Inferior parietal cortex (tissue), 1 donor: ENCODE measurements at regions not wholly inside any gene's neighbourhood (a gene's known extent, or its start where the extent isn't known, plus 50 kb on each side); places are given as distances from the start of the nearest gene placed in this dataset.
"Not testable (repeated sequence)": the region's sequence is repeated elsewhere in the genome, so short reads cannot be mapped to it uniquely, and the experiment has no call there.

Source experiments
- DNase-seq: peaks from one replicate; pipeline ENCODE4 v3.0.0-alpha.2; 2016; ENCODE audit errors: extremely low spot score

DNA sequence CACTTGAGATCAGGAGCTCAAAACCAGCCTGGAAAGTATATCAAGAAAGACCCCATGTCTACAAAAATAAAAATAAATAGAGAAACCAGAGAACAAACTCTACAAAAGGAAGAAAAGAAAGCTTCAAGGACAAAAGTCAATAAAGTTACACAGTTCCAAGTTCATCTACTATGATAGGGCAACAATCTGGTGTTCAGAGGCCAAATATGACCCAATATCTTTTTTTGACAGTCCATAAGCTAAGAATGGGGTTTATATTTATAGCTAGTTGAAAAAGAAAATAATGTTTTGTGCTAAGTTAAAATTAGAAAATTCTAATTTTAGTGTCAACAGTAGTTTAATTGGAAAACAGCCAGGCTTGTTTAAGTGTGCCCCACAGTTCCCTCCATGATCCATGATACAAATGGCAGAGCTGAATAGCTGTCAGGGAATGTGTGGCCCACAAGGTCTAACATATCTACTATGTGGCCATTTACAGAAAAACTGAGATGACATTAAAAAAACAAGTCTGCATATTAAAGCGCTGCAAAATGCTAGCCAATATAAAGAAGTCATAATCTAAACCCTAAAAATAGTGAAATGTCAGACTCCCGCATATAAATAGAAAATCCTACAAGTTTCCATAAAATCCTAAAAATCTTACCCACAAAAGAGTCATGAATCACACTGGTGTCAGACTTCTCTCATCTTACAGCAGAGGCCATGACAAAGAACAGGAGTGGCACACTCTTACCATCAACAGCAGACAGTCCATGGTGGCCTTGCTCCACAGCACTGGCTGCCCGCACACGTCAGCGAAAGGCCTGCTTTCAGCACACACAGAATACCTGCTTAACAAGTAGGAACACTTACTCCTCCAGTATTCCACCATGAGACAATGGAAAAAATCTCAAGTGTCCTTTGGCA, 281.9 kb upstream of the HSFY2 start:
- no peak for DNase-seq

DNA sequence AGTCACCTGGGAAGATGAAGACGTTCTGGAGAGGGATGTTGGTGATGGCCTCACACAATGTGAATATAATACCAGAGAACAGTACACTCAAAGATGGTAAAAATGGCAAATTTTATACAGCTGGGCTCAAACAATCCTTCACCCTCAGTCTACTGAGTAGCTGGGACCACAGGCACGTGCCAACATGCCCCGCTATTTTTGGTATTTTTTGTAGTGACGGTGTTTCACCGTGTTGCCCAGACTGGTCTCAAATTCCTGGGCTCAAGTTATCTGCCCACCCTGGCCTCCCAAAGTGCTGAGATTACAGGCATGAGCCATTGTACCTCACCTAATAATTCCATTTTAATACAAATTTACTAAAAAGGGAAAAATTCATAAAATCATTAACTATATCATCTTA, 280.3 kb upstream of the HSFY2 start:
- DNase-seq = no peak

DNA sequence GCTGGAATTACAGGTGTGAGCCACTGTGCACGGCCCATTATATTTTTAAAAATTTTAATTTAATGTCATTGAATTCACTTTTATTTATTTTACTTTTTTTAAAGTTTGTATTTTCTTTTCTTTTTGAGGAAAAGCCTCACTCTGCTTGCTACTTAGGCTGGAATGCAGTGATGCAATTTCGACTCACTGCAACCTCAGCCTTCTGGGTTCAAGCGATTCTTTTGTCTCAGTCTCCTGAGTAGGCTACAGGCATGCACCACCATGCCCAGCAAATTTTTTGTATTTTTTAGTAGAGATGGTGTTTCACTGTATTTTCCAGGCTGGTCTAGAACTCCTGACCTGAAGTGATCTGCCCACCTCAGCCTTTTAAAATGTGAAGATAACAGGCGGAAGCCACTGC, 277.5 kb upstream of the HSFY2 start:
- no peak for DNase-seq

DNA sequence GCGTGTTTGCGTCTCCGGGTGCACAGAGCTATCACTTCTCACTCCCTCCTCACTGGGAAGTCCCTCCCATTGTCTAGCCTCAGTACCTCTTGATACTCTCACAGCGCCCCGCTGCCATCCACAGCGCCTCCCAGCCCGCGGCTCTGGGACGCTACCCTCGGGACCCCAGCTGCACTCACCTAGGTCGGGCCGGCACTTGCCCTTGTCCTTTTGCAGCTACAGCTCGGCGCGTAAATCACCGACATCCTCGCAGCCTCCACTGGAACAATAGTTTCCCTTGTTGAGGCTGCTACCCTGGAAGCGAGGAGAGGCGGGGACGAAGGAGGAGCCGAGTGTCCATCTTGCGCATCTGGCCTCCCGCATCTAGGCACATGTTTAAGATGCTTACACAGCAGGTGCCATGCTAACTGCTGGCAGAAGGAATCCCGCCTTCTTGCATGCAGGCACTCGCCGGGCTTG, 269.5 kb upstream of the HSFY2 start:
- DNase-seq = no peak

DNA sequence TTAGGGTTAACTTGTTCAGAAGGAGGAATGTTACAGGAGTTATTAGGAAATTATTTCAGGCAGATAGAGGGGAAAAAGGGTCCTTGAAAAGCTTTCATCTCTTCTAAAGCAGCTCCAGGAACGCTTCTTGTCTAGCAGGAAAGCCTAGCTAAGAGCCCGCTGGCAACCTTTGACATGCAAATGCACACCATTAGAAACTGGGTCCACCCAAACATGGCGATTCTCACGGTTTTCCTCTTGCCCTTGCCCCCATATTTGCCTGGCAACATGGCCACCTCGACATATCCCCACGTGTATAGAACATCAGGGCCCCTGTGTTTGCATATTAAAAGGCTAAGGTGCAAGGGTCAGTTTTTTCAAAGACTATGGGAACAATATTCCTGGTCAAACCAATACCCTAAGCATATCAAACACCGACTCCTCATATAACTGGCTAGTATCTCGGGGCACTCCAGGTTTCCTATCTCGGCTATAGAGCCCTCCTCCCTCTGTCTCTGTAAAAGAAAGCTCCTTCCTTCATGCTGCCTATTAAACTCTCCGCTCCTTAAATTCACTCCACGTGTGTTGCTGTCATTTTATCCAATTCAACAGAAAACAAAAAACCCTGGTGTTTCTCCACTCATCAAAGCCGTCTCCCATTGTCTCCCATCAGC, 268.9 kb upstream of the HSFY2 start:
- DNase-seq = no peak

DNA sequence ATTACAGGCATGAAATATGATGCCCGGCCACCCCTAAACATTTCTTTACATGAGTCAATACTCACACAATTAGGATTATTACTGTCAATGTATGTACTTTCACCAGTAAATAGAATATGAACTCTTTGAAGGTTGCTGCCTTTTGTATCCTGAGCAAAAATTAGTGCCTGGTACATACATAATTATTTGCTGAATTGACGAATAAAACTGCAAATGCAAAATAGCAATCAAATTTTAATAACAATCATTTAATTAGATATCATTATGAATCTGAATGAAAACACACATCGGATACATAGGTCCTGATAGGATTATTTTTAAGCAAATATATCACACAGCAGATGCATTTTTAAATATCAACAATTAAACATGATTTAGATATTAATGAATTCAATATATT, 253.1 kb upstream of the HSFY2 start:
- no peak for DNase-seq

DNA sequence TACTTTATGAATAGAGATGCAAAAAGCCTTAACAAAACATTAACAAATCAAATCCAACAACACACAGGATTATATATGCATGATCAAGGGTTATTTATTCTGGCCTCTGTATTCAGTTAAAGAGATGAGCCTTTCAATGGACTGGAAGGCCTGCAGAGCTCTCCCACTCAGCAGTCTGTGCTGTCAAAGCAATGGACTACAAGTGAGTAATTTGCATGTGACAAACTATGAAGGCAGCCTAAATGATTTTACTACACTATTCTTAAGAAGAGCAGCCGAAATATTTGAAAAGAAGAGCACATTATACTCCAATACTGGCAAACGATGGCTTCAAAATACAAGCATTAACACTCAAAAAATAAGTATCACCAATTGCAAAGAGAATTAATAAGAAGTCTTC, 250.4 kb upstream of the HSFY2 start:
- DNase-seq = no peak

DNA sequence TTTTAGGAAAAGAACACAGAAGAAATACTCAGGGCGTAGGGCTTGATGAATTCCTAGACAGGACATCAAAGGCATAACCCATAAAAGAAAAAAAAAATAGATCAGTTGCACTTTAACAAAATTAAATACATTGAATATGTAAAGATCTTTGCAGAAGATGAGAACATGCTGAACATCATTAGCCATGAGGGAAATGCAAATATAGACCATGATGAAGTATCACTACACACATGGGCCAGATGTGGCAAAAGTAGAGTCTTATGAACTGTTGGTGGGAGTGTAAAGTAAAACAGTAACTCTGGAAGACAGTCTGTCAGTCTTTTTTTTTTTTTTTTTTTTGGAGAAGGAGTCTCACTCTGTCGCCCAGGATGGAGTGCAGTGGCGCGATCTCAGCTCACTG, 246.7 kb upstream of the HSFY2 start:
- no peak for DNase-seq

DNA sequence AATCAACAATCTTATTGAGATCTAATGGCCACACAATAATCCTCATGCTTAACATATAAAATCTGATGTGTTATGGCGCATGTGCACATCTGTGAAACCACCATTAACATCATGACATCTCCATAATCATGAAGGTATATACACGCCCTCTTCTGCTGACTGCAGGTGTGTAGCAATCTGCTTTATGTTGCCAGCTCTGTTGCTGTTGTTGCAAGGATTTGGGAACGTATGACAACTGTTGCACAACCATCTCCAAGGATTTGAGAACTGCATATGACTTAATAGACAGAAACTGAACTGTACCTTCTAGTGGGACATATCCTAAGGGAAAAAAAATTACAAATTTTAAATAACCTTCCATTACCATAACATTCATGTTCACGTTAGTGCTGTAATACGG, 243.5 kb upstream of the HSFY2 start:
- DNase-seq = no peak

DNA sequence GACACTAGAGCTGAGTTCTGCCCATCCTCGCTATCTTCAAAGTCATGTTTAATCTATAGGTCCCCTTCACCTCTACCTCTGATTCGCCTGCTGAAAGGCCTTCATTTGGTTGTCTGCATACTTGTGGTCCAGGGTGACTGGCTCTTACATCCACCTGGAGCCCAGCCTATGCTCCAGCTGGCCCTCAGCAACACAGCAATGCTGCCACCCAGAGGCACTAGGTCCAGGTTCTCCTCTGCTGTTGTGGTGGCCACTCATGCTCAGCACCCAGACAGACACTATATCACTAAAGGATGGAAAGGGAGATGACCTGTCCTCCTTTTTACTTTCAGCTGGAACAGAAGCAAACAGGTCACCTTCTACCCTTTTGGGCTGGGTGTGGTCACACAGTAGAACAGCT, 242.3 kb upstream of the HSFY2 start:
- no peak for DNase-seq

DNA sequence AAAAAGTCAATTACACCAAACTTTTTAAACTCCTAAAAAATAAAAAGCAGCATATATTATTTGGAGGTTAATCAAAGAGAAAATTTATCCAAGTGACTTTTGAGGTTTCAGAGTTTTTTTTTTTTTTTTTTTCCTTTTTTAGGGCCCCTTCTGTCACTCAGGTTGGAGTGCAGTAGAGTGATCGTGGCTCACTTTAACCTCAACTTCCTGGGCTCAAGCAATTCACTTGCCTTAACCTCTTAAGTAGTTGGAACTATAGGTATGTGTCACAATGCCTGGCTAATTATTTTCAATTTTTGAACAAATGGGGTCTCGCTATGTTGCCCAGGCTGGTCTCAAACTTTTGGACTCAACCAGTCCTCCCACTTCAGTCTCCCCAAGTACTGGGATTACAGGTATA, 241.7 kb upstream of the HSFY2 start:
- DNase-seq = no peak

DNA sequence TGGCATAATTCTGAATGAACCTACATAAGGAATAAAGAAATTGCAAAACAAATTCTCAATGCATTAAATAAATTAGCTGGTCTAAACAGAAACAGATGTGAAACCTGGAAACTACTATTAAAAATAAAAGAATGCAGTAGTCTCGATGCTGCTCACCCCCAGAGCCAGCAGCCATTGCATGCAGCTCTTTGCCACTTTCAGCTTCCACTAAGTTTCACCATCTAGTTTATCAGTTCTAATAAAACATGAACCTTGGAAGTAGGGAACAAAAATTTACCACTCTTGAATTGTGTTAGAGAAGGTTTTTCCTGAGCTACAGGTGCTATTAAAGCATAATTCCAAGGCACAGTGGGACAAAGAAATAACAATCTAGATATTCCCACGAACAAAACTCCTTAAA, 239.4 kb upstream of the HSFY2 start:
- no peak for DNase-seq

DNA sequence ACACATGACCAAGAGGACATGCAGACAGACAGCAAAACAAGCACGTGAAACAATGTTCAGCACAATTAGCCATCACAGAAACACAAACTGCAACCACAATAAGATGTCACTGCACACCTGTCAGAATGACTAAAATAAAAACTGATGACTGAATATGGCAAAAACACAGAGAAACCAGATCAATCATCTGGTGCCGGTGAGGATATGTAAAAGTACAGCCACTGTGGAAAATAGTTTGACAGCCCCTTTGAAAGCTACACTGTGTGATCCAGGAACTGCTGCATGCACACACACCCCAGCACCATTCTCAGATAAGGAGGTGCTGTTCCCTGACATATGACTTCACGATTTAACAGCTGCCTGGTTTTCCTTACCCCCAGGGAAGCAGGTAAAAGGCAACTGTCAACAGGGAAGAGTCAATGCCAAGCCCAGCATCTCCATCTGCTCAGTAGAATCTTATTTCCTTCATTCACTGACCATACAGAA, 238.1 kb upstream of the HSFY2 start:
- DNase-seq = no peak

DNA sequence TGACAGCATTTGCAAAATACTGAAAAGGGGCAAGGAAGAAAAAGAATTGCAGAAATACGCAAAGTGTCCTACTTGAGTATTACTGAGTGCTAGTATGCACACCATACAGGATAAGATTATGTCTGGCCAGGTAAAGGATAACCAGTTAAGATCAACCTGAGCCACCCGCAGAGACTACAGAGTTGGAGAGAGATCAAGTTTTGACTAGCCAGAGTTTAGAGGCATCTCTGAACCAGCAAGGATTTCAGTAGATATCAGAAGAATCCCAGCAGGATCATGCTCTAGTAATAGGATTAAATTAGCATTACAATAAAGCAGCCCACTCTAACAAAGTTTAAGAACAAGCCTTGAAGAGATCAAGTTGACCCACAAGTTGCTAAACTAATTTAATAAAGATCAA, 232.7 kb upstream of the HSFY2 start:
- no peak for DNase-seq

DNA sequence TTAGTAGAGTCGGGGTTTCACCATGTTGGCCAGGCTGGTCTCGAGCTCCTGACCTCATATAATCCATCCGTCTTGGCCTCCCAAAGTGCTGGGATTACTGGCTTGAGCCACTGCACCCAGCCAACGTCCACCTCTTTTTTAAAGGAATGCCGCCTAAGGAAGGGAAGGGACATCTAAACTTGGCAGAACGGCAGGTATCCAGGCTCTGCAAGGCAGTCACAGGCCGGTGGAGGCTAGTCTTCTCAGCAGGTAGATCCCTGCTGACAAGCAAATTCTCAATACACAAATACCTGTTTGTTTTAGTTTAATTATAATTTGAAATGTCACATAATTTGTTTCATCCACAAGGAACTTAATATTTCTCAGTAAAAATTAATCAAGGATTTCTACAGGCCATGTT, 232.0 kb upstream of the HSFY2 start:
- no peak for DNase-seq

DNA sequence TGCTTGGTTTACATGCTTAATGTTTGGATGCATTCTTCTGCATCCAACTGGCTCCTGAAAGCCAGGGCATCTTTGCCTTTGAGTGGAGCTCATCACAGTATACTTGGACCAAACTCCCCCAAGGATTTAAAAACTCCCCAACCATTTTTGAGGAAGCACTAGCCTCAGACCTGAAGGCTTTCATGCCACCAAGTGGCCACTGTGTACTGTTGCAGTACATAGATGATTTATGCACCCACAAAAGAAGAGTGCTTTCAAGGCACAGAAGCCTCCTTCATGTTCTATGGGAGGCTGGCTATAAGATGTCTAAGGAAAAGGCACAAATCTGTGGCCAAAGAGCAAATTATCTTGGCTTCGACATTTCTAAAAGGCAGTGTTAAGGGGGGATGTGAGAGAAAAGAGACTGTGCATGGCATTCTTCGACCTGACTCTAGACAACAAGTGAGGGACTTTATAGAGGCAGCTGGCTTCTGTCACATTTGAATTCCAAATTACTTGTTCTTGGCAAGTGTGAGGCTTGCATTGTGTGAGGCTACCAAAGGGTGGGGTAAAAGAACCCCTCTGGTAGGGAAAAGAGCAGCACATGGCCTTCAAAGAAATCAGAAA, 224.2 kb upstream of the HSFY2 start:
- no peak for DNase-seq

DNA sequence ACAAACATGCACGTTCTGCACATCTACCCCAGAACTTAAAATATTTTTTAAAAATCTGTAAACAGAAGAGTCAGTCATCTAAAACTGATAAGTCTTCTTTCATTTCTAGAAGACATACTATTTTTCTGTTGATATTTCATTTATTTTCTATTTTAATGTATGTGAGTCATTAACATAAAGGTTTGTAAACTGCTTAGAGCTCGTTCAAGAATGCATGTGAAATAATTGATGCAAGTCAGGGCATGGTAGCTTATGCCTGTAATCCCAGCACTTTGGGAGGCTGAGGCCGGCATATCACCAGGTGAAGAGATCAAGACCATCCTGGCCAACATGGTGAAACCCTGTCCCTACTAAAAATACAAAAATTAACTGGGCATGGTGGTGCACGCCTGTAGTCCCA, 219.9 kb upstream of the HSFY2 start:
- no peak for DNase-seq

DNA sequence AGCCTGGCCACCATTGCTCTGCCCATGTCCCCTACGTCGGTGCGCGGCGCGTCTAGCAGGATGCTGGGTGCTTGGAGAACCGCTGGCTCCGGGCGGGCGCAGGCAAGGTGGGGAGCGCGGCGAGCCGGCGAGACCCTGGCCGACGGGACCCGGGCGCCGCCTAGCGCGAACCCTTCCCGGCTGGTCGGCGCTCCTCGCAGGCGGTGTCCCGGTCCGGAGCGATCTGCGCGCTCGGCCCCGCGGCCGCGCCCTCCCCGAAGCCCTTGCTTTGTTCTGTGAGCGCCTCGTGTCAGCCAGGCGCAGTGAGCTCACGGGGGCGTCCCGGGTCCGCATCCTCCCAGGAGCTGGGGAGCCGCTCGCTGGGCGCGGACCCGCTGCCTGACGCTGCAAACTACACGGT, 219.1 kb upstream of the HSFY2 start:
- not testable (repeated sequence) for DNase-seq

DNA sequence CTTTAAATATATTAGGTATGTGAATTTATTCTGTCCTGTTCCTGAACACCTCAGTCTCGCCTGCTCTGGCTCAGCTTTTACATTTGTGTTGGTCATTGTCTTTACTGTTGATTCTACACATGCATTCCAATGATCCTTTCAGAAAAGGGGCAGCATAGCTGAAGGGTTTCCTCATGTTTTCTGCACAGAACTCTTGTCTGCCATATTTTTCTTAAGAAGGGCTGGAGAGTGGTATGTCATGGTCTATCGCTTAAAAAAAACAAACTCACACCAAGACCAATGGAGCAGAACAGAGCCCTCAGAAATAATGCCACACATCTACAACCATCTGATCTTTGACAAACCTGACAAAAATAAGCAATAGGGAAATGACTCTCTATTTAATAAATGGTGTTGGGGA, 215.8 kb upstream of the HSFY2 start:
- no peak for DNase-seq

DNA sequence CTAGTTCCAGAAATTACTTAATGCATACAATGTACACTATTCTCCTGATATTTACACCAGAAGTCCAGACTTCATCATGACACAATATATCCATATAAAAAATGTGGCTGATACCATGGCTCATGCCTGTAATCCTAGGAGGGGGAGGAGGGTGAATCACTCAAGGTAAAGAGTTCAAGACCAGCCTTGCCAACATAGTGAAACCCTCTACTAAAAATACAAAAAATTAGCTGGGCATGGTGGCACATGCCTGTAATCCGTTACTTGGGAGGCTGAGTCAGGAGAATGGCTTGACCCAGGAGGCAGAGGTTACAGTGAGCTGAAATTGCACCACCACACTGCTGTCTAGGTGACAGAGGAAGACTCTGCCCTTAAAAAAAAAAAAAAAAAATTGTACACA, 192.5 kb upstream of the HSFY2 start:
- DNase-seq = no peak

DNA sequence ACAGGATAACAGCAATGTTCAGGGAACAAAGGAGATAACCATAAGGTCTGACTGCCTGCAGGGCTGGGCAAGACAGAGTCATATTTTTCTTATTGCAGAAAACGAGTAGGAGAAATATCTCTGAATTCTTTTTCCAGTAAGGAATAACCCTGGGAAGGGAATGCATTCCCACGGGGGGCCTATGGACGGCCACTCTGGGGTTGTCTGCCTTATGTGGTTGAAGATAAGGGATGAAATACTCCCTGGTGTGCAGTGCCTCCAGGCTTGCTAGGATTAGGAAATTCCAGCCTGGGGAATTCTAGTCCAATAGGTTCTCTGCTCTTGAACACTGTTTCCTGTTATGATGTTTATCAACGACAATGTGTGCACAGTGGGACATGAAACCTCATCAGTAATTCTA, 185.3 kb upstream of the HSFY2 start:
- DNase-seq = no peak

DNA sequence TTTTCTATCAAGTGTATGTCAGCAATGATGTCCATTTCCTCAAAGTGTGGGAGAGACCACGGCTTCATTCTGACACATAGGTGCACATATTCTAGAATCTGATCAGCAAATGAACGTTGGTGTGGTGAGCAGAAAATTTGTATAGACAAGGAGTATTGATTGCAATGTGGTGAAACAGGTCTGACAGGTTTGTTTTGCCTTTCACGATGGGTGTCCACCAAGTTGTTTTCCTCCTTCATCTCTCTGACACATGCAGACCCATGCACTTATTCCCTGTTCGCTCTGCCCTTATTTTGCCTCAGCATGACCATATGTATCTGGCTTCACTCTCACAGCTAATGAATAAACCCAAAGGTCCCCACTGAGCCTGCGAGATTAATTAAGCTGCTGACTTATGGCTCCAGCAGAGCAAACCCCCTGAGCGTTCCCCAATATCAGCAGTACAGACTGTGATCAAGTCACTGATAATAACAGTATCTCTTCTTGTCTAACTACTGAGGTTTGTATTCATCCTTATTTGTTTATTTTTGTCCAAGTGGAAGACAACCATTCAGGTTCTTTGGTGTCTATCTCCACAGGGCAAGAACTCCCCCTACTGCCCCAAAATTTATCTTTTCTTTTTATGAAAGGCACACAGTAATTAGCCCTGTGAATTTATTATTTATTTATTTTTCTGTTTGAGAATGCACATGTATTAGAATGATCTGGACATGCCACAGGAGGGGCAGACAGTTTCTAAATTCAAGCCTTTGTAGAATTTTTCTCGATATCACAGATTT, 178.3 kb upstream of the HSFY2 start:
- DNase-seq = no peak
